GM18873 (cell line): ENCODE measurements at regions not wholly inside any gene's neighbourhood (a gene's known extent, or its start where the extent isn't known, plus 50 kb on each side); places are given as distances from the start of the nearest gene placed in this dataset.

ENCODE experiments used
- ATAC-seq: cut with Tn5 transposase; IDR thresholded peaks from one replicate; pipeline ENCODE4 v1.9.1; 2021; ENCODE audit warnings: mild to moderate bottlenecking, moderate library complexity, moderate number of reproducible peaks; ENCODE audit not compliant: unreplicated experiment, low FRiP score

DNA sequence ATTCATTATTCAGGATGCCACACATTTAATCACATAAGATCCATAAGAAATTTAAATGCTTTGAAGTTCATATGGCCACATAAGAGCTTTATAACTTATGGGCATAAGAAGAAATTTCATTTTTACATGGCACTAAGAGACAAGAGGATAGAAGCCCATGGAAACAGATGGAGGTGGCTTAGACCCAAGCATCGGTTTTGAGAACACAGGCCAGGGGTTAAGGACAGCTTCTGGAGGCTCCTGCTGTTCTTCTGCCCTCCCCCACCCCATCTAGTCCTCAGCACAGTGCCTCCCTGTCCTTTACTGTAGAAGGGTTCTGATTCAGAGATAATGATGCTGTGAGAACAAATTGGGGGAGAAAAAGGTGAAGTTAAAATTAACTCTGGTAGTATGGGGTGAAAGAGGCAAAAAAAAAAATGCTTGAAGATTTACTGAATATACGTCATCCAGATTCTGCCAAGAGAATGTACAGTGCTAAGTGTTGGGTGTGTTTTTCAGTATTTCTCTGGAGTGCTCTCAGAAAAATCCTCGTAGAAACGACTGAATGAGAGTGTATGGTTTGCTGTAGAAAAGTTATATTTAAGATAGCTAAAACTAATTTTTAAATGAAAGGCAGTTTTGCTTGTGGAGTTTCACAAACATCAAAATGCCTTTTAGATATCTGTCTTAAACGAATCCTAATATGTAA lies 539.7 kb downstream of the QKI start:
- ATAC-seq, result no peak

DNA sequence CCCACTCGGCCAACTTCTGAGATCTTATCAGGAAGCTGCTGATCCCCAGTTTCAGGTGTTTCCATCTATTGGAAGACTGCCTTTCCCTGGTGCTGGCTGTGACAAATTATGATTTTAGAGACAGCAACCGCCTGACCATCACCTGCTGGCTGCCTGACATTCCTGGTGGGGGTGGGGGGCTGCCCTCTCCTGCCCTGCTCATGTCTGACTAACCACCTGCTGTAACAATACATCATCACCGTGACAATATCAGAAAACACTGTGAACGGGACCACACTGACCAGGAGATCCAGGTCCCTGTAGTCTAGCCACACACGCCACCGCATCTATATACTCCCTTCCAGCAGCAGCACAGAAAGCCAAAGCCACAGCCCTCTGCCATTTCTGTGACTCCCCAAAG lies 537.5 kb downstream of the QKI start:
- ATAC-seq, result no peak

DNA sequence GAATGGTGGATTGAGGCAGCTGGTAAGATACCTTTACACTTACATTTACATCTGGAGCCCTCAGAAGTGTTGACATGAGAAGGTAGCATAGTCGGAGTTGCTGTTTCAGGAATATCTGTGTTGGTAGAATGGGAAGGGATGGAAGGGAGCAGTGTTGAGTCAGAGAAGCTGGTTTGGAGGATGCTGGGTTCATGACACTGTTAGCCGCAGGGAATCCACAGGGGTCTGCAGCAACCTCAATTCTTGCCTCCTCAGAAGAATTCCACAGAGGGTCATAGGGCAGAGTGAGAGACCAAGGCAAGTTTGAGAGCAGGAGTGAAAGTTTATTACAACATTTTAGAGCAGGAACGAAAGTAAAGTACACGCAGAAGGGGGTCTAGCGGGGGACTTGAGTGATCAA lies 536.8 kb downstream of the QKI start:
- ATAC-seq, result no peak

DNA sequence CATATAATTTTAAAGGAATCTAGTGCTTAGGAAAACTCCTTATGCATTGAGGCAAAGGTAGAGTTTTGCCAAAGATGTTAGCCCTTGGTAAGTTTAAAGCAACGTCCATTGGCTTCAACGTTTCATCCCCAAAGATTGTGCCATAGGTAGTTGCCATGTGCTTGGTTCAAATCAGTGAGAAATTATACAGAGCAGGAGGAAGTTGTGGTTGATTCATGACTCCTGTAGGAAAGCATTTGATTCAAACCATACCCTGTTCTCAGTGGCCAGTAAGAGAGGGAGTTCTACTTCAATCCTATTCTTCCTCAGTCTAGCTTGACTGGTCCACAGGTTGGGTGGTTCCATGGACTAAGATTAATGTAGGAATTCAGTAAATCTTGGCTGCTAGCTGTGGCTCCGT lies 535.6 kb downstream of the QKI start:
- ATAC-seq, result no peak

DNA sequence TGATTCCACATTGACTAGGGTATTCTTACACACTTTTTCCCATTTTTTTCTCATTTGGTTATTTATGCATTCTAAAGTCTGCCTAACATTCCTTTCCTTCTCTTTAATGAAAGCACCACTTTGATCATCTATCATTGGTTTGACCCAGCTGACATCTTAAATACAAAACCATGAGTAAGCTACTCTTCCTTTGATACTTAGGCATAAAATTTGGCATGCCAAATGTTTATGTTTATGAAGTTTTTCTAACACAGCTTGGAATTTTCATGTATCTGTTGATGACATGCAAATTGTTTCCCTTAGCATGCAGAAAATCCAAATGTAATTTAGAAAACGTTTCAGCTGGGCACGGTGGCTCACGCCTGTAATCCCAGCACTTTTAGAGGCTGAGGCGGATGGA lies 534.9 kb downstream of the QKI start:
- ATAC-seq, result no peak

DNA sequence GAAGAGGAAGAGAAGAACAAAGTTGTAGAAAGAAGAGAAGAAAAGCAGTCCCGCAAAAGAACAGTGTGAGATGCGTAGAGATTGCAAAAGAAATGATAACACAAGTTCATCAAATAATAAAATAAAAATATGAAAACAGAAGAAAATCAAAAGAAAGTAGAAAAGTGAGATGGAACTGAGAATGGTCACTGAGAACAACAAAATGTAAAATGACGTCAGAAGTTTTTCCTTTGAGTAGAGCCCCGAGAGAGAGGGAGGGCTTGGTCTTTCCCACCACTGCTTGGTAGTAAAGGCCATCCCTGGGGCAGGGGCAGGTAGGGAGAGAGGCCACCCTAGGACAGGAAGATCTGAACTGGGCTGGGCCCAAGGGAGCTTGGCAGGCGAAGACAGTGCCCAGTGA lies 533.7 kb downstream of the QKI start:
- ATAC-seq, result no peak

DNA sequence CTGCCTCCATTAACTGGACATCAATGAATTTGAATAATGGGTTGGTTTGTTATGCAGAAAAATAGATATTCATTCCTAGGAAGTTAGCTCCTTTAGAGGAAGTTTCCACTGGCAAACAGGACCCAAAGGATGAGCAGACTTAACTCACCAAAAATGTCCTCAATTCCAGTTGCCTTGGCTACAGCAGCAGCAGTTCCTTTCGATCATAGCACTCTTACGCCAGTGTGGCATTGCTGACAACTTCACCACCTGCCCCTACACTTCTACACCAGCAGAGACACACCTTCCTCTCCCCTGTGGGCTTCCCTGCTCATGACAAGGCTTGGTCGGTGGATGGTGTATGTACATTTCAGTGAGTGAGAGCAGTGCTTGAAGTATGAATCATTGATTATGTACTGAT lies 532.8 kb downstream of the QKI start:
- no peak for ATAC-seq

DNA sequence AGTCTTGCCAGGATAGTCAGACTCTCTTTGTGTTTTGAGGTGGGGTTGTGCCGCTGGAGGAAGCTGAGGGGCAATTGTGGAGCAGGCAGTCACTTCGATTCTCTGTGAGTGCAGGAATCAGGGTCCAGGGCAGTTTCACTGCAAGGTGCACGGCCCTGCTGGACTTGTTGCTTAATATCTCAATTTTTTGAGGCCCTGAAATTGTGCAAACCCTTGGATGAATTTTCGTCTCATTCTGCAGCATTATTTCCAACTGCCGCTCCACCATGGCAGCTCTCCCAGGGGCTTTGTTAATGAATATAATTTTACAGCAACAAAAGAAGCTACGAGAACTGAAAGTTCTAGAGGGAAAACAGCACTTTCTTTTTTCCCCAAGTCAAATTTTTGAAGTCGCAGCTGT lies 531.9 kb downstream of the QKI start:
- ATAC-seq, result no peak

DNA sequence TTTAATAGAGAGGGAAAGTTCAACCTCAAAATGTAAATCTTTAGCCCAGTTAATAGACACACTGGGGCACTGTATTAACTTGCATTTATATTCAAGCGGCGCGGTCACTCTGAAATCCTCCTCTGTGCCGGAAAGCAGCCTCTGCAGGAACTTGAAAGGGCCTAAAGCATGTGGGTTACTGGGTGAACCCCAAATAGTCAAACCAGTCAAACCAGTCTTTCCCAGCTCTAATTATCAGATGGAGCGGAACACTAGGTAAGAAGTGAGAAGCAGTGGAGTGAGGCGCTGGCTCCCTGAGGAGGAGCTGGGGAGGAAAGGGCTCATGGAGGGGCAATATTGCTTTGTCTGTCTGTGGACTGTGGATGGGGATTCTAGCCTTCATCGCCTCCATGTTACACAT lies 531.3 kb downstream of the QKI start:
- ATAC-seq, result no peak

DNA sequence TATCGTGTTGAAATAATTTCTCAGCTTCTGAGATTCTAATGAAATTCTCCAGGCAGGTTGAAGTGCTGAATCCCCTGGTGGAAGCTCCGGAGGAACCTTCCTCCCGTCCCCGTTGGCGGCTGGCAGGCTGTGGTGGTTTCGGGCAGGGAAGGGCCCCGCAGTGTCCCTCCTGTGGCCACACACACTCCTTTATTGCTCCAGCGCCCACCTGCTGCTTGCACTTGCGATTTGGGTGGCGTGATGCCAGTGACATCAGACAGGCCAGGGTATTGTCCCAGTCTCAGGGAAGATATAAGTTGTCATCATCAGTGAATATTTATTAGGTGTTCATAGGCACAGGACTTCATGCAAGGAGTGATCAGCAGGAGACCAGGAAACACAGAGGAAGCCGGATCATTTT lies 530.4 kb downstream of the QKI start:
- ATAC-seq, result no peak

DNA sequence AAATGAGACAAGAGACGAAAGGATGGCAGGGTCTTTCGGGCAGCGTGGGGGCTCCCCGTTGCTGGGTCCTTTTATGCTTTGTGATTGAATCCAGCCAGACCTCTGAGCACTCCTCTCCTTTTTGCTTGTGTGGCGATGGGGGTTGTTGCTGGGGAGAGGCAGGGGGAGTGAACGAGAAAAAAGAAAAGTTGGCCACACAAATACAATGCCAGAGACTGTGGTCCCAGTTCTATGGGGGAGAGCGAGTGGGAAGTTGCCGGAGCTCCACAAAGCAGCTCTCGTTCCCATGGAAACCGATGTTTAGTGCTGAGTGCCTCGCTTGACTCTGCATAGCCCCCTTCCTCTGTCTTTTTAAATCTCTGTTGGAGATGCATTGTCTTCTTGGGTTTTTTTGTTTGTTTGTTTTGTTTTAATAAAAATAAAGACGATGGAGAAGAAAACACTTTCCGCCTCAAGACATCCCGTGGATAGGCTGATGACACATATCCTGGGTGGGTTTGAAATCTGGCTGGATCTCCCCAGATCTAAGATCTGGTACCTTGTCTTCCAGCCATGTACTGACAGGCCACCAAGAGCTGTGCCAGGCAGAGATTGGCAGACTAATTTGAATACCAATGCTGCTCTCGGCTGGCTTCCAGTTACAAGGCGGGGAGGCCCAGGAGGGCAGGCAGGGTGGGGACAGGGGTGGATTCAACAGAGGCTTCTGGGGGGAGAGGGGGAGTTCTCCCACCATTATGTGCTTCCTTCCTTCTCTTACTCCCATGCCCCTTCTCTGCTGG lies 529.3 kb downstream of the QKI start:
- no peak for ATAC-seq

DNA sequence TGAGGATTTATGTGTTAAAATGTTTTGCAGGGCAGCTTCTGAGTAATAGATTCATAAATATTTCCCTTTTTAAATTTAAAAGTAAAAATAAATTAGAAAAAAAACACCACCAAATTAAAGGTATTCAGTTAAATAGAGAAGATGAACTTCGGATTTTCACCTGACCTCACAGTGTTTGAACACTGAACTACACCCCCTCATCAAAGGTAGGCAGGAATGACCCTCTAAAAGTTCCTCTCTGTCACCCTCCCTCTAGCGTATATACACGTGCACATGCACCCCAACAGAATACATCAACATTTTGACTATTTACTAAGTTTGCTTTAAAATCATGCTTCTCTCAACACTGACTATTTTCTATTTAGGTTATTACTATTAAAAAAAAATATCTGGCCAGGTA lies 528.3 kb downstream of the QKI start:
- no peak for ATAC-seq

DNA sequence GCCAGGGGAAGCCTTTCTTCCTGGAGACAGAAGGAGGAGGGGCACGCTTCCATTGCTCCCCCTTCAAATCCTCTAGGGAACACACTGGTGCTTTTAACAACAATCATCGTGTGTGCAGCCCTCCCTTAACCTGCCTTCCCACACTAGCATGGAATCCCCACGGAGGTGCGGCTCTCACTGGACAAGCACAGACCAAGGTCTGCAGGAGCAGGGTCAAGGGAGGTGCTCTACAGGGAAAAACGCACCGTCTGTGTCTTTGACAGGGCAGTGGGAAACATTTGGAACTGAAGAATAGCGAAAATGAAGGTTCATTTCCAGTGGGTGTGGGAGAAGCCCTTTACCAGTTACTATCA lies 527.1 kb downstream of the QKI start:
- no peak for ATAC-seq

DNA sequence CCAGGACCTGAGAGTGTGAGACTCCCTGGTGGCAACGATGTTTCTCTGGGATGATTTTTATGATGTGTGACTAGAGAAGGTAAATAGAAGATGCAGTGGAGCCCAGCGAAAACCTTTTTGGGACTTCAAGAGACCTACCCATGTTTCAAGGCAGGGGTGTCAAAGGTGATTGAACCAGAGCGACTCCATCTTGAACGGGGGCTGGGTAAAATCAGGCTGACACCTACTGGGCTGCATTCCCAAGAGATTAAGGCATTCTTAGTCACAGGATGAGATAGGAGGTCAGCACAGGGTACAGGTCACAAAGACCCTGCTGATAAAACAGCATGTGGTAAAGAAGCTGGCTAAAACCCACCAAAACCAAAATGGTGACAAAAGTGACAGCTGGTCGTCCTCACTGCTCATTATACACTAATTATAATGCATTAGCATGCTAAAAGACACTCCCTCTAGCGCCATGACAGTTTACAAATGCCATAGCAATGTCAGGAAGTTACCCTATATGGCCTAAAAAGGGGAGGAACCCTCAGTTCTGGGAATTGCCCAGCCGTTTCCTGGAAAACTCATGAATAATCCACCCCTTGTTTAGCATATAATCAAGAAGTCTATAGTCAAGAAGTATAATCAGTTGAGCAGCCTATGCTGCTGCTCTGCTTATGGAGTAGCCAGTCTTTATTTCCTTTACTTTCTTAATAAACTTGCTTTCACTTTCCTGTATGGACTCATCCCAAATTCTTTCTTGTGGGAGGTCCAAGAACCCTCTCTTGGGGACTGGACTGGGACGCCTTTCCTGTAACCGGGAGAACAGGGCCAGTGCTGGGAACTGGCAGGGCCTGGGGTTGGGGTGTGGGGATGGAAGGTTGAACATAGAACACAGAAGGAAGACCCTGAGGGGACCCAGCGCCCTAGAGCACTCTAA lies 526.4 kb downstream of the QKI start:
- ATAC-seq, result no peak

DNA sequence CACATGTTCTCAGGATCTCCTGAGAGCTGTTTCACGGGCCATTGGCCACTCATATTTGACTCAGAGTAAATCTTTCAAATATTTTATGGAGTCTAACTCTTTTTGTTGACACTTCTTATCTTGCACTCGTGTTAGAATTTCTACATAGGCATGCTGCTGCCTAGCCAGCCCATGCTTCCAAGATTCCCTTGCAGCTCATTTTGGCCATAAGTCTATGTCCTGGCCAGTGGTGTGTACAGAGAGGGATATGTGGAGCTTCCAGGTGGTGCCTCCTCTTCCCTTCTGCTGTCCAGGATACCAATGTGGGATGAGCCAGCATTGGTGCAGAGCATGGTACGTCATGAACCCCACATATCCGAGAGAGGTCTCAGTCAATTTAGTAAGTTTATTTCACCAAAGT lies 522.6 kb downstream of the QKI start:
- ATAC-seq, result no peak

DNA sequence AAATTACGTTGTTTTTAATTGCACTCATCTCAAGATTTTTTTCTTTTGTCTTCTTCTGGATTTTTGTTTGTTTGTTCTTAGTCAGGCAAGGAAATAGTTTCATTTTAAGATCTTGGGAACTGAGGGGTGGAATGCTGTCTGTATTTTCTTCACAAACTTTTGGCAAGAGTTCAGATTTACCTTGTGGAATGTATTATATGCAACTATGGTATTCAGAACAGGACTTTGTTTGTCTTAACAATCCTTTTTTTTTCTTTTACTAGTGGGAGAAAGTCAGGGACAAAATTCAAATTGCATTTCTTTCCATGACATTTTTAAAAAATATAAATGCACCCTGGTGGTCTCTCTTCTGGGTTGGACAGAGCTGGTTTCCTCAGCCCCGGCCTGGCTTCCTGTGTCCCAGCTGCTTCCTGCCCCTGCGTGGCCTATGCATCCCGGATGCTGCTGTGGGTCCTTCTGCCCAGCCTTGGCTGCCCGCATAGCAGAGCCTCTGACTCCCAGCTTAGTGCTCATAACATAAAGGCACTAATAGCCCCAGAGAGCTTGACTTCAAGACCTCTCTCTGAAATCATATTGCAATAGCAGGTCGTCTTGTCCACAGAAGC lies 520.7 kb downstream of the QKI start:
- no peak for ATAC-seq

DNA sequence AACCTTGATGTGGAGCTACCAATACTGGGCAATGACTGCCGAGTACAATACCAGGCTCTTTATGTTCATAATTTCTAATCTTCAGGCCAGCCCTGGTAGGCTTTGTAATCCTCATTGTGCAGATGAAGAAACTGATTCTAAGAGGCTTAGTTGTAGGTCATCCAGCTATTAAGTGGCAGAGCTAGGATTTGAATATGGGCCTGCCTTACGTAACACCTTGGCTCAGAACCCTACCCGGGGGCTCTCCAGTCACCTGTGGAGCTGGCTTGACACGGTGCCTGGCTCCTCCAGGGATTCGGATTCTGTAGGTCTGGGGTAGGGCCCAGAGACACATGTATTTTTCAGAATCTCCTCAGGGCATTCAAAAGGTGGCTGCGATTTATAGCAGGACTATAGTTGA lies 515.5 kb downstream of the QKI start:
- ATAC-seq, result no peak

DNA sequence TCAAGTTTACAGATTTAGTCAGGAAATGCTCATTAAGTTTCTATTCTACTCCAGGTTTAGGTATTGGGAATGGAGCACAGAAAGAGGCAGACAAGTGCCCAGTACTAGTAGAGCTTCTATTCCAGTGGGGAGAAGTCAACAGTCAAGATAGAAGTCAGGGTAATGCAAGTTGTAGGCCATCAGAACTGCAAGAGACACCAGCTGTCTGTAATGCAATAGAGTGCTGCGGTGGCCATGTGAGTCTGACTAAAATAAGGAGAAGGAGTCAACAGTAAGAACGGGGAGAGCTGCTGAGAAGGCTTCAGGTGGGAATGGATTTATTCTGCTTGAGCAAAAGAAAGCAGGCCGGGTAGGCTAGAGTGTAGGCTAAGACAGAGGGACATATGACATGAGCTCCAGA lies 515.0 kb downstream of the QKI start:
- ATAC-seq, result no peak

DNA sequence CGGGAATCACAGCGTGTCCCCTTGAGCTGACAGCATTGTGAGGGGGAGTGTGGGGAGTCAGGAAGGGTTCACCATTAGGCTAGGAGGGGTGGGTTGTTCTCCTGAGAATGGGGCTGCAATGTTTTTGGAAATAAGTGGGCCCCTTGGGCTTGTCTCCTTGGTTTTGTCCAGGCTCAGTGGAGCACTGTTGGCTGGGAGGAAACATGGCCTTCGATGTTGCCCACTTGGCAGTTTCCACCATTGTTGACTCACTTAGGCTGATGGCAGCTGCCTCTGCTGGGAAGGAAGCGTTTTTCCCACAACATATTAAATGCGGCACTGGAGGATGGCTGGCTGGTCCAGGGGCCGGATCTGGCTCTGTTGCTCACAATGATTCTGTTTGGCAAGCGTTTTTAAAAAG lies 512.1 kb downstream of the QKI start:
- ATAC-seq, result no peak

DNA sequence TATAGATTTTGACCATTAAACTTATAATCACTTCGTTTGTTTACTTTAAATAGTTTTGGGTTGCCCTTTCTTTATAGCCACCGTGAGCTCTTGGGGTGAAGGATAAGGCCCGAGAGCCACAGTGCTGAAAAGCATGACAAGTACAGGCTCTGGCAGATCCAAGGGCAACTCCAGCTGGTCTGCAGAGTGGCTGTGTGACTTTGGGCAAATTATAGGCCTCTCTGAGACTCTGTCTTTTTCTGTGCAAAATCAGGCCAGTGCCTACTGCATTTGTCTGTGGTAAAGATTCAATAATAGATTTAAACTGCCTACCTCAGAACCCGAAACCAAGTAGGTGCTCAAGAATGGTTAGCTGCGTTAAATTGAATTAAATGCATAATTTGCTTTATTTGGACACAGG lies 511.3 kb downstream of the QKI start:
- ATAC-seq, result no peak
